Pancreas (tissue), 10 donors: ENCODE measurements at regions not wholly inside any gene's neighbourhood (a gene's known extent, or its start where the extent isn't known, plus 50 kb on each side); places are given as distances from the start of the nearest gene placed in this dataset.
A peak's percentile ranks its signal among the peaks of the same experiment; 100 is the strongest.

Experiments used
- ATAC-seq, 4 donors: fragments of 200-7000 bp; cut with Tn5 transposase; one replicate each; pipeline versions ENCODE4 v1.8.0 to v1.9.1; 2020; ENCODE audit warnings: mild to moderate bottlenecking in 4 of 4, moderate library complexity in 4 of 4
- DNase-seq, 6 donors: peaks; one replicate each; pipeline ENCODE4 v3.0.0-alpha.2; 2020
- FAIRE-seq: peaks from 2 replicates; lab custom pipeline; 2012; peaks lifted over from hg19 to GRCh38; lab: Jason Lieb, UNC
- H3K27ac ChIP-seq, 4 donors: fragments of 200-600 bp; sonication (generic); 1 replicate in 3 of 4; 2 replicates in 1 of 4; pipeline versions ENCODE4 v1.5.0 to v1.8.0; 2020
- H3K27me3 ChIP-seq, 4 donors: fragments of 200-600 bp; one replicate each; pipeline ENCODE4 v1.8.0; 2021
- H3K36me3 ChIP-seq, 3 donors: fragments of 200-600 bp; sonication (generic) in 1 of 3; one replicate each; pipeline versions ENCODE4 v1.5.0 to v1.8.0; 2020 to 2021
- H3K4me1 ChIP-seq, 3 donors: fragments of 200-600 bp; one replicate each; pipeline ENCODE4 v1.8.0; 2021
- H3K4me3 ChIP-seq, 4 donors: fragments of 200-600 bp; sonication (generic) in 2 of 4; one replicate each; pipeline versions ENCODE4 v1.5.0 to v1.8.0; 2020 to 2021
- H3K9me3 ChIP-seq, 4 donors: fragments of 200-600 bp; one replicate each; pipeline ENCODE4 v1.8.0; 2021
- CTCF ChIP-seq, 4 donors: fragments of 200-600 bp; sonication (generic) in 3 of 4; IDR thresholded peaks; one replicate each; pipeline versions ENCODE4 v1.5.0 to v1.8.0; 2021; ENCODE audit warnings: antibody characterized with exemption in 4 of 4
- WGBS, 2 donors: extraction: QIAGEN DNeasy Blood & Tissue Kit; methylation state at CpG; one replicate each; pipeline ENCODE4 v1.1.7; 2013; 5-methylcytosine and 5-hydroxymethylcytosine counted together
- intact Hi-C, 3 donors: fragments of 100-400 bp; cut with DNase I; formaldehyde crosslinking; loops; one replicate each; pipeline versions ENCODE4 v1.11.1 to v1.14.2; 2022
- donor health status: healthy with polysubstance abuse.
- donor health status: DM: no; HTN: no; CAD: no; lungs with moderate emphysema.
- donor health status: DM: no; HTN: no; CAD: no.
- donor health status: control.
- donor health status: control.
- donor health status: Bipolar disorder and iron deficiency.
- donor health status: DM: yes; HTN: yes; CAD: no.
- donor health status: DM: no; HTN: no; CAD: no.
- donor health status: DM: no; HTN: no; CAD: no.
- donor health status: DM: yes; HTN: yes; CAD: no.

- FAIRE-seq (no peak), ATAC-seq (peak; percentile 56 to 71 (median 62)), DNase-seq (no peak)
- H3K27ac ChIP-seq = peak overlapping the region in 2 of 4 donors; percentile 33 to 56
- 28 to 32% methylated on average over 14 of the region's 14 CpGs for WGBS, 2 donors
- intact Hi-C loops = no loop called here
- no peaks in the 10 kb centered on the region for H3K36me3 ChIP-seq
- H3K4me1 ChIP-seq = peaks cover 0 to 14% (median 11%) of the 10 kb centered on the region in 3 donors
- peak overlapping the region in 2 of 4 donors; percentile 21 to 35 for H3K4me3 ChIP-seq
- H3K9me3 ChIP-seq = no peaks in the 10 kb centered on the region
- TF ChIP-seq CTCF (IDR thresholded peaks at IDR 0.05) = no peak
- no peaks in the 10 kb centered on the region for H3K27me3 ChIP-seq
Measured at GRCh38 chr3:168864107-168865021, 768.6 kb upstream of the GOLIM4 start.

GRCh38 chr3:168863561-168863960 lies 767.8 kb upstream of the GOLIM4 start:
- Histone ChIP-seq H3K27me3 (no peaks in the 10 kb centered on the region), H3K9me3 (no peaks in the 10 kb centered on the region), H3K27ac (no peak overlapping the region), H3K36me3 (no peaks in the 10 kb centered on the region), H3K4me3 (no peak overlapping the region), H3K4me1 (peaks cover 0 to 14% (median 11%) of the 10 kb centered on the region in 3 donors)
- 14 to 31% methylated on average over 2 of the region's 2 CpGs for WGBS, 2 donors
- no peak for DNase-seq
- TF ChIP-seq CTCF (IDR thresholded peaks at IDR 0.05) = no peak
- ATAC-seq = no peak
- intact Hi-C loops = no loop called here
- peak; percentile 37 for FAIRE-seq

GRCh38 chr3:168862466-168862865 lies 766.7 kb upstream of the GOLIM4 start:
- no peak overlapping the region for H3K27ac ChIP-seq
- TF ChIP-seq CTCF (IDR thresholded peaks at IDR 0.05) = no peak
- no peaks in the 10 kb centered on the region for H3K9me3 ChIP-seq
- no peaks in the 10 kb centered on the region for H3K27me3 ChIP-seq
- intact Hi-C loops = no loop called here
- H3K4me3 ChIP-seq = no peak overlapping the region
- no peak for FAIRE-seq
- WGBS, 2 donors = 6 to 9% methylated on average over 1 of the region's 1 CpG
- DNase-seq = no peak
- H3K4me1 ChIP-seq = peaks cover 0 to 14% (median 11%) of the 10 kb centered on the region in 3 donors
- ATAC-seq = peak in 2 of 4 donors; percentile 7 to 9
- H3K36me3 ChIP-seq = no peaks in the 10 kb centered on the region

- WGBS, 2 donors = 88% methylated on average over 5 of the region's 5 CpGs
- Histone ChIP-seq H3K9me3 (no peaks in the 10 kb centered on the region), H3K27me3 (no peaks in the 10 kb centered on the region), H3K36me3 (no peaks in the 10 kb centered on the region), H3K27ac (no peak overlapping the region), H3K4me3 (no peak overlapping the region), H3K4me1 (peaks cover 0 to 14% (median 11%) of the 10 kb centered on the region in 3 donors)
- no peak for DNase-seq
- FAIRE-seq = no peak
- ATAC-seq = no peak
- intact Hi-C loops = no loop called here
- no peak for TF ChIP-seq CTCF (IDR thresholded peaks at IDR 0.05)
Measured at GRCh38 chr3:168860592-168860991, 764.9 kb upstream of the GOLIM4 start.

DNA sequence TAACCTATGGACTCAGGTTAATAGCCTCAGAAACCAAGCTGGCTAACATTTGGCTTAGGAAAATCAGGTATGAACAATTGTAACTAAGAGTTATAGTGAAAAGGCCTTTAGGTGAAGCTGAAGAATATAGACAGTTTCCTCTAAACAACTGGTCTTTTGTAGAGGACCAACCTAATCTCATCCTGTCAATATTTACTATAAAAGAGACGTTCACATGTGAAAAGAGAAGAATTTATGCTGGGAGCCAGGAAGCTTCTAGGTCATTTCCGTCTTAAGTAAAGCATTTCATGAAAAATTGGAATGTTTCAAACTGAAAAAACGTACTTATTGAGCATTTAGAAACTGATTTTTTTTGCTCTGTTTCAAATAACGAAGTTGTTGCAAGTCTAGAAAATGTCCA lies 764.3 kb upstream of the GOLIM4 start:
- DNase-seq (no peak), FAIRE-seq (no peak), ATAC-seq (peak in 1 of 4 donors; percentile 5)
- Histone ChIP-seq H3K4me3 (no peak overlapping the region), H3K36me3 (no peaks in the 10 kb centered on the region), H3K9me3 (no peaks in the 10 kb centered on the region), H3K27ac (no peak overlapping the region), H3K4me1 (peaks cover 0 to 14% (median 11%) of the 10 kb centered on the region in 3 donors), H3K27me3 (no peaks in the 10 kb centered on the region)
- 57 to 61% methylated on average over 4 of the region's 4 CpGs for WGBS, 2 donors
- no peak for TF ChIP-seq CTCF (IDR thresholded peaks at IDR 0.05)
- intact Hi-C loops = no loop called here
